ENCODE measurements at regions not wholly inside any gene's neighbourhood (a gene's known extent, or its start where the extent isn't known, plus 50 kb on each side); places are given as distances from the start of the nearest gene placed in this dataset.

- DNase-seq: no peak
Observed at GRCh38 chr3:23077126-23077525, 126.0 kb upstream of the UBE2E2 start.

DNA sequence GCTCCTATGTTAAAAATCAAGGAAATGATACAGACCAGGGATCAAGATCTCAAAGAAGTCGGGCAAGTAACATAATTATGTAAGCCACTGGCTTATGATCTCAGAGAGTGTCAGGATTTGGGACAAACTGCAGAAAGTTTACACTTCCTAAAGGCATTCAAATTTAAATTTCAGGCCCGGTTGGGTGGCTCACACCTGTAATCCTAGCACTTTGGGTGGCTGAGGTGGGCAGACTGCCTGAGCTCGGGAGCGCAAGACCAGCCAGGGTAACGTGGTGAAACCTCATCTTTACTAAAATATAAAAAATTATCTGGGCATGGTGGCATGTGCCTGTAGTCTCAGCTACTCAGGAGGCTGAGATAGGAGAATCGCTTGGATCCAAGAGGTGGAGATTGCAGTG is 124.4 kb upstream of the UBE2E2 start:
- no peak for DNase-seq

- no peak for DNase-seq
Observed at GRCh38 chr3:23079976-23080375, 123.2 kb upstream of the UBE2E2 start.

- DNase-seq: no peak
Observed at GRCh38 chr3:23083701-23084100, 119.4 kb upstream of the UBE2E2 start.

DNA sequence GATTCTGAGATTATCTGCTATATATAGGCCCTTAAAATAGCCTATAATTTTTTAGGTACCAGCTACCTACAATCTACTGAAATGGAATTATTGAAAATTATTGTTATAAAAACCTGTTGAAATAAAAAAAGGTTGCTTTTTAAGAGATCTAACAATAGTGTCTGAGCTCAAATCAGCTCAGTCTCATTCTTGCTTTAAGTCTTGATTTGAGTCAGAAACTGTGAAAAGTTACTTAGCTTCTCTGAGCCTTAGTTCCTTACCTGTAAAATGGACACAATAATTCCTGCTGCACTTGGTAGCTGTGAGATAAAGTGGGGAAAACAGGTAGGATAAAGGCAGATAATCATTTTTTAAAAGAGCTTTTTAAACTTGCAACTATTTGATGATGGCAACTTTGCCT is 118.8 kb upstream of the UBE2E2 start:
- DNase-seq: no peak

GRCh38 chr3:23085261-23085660 is 117.9 kb upstream of the UBE2E2 start:
- DNase-seq: no peak

GRCh38 chr3:23086331-23086730 is 116.8 kb upstream of the UBE2E2 start:
- no peak for DNase-seq

DNA sequence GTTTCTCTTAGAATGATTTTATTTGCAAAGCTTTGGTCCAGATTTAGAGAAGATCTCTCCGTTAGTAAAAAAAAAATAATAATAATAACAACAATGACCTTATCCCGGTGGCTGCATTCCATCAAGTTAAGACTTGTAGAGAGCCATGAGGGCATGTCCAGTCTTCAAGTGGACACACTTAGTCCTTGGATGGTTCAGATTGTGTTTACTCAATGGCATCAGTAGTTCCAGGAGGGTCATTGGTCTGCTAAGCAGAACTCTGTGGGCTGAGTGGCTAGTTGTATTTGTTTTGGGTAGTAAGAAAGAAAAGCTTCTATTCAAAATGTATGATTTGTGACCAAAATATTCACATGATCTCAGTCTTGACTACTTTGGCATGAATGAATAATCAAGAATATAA is 116.3 kb upstream of the UBE2E2 start:
- no peak for DNase-seq

- no peak for DNase-seq
Observed at GRCh38 chr3:23094412-23094811, 108.7 kb upstream of the UBE2E2 start.

- no peak for DNase-seq
Observed at GRCh38 chr3:23094890-23095462, 108.2 kb upstream of the UBE2E2 start.

DNA sequence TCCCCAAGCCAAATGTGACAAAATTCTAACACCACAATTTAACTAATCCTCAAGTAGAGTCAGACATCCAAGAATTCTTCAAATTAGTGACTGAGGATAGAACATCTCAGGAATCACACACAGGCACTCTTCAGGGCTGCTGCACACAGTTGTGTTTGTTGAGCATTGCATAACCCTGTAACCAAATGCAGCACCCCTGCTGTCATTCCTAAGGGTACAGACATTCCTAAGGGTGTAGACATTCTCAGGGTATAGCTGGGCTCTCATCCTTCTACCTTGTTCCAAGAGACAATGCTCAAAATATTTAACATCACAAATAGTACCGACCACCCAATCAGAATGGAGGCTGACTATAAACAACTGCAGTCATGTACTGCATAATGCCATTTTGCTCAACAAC is 107.1 kb upstream of the UBE2E2 start:
- no peak for DNase-seq

GRCh38 chr3:23099021-23099420 is 104.1 kb upstream of the UBE2E2 start:
- no peak for DNase-seq

GRCh38 chr3:23099677-23100076 is 103.5 kb upstream of the UBE2E2 start:
- no peak for DNase-seq

GRCh38 chr3:23100106-23100505 is 103.0 kb upstream of the UBE2E2 start:
- no peak for DNase-seq

DNA sequence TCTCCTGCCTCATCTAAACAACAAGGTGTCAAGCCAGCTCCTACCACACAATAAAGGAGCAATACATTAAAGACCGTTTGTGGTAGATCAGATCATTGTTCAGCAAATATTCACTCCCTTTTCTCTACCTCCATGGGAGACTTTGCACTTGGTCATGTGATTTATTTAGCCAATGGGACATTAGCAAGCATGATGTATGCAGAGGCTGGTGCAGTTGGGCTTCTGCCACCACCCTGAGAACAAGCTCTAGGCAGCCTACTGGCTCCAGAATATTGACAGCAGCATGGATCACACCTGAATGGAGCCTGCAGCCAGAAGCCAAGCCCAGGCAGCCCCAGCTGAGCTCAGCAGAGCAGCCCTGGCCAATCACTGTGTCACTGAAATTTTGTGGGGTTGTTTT is 99.4 kb upstream of the UBE2E2 start:
- DNase-seq: no peak

GRCh38 chr3:23105048-23105447 is 98.1 kb upstream of the UBE2E2 start:
- no peak for DNase-seq

- no peak for DNase-seq
Observed at GRCh38 chr3:23106666-23107065, 96.5 kb upstream of the UBE2E2 start.

DNA sequence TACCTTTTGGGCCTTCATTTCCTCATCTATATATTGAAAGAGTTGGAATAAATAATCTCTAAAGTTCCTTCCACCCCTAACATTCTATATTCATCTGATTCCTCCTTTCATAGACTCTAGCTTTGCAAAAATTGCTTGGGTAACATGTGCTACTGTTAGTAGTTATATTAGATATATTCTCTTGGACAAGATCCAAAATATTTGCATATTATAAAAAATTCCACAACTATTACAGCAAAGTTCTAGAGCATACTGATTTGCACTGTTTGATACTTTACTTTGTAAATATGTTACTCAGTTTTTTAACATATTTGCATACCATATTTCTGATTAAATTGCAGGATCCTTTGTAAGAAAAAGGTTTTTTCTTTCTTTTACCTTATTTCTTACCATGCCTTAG is 95.9 kb upstream of the UBE2E2 start:
- no peak for DNase-seq

GRCh38 chr3:23108451-23109057 is 94.6 kb upstream of the UBE2E2 start:
- no peak for DNase-seq

DNA sequence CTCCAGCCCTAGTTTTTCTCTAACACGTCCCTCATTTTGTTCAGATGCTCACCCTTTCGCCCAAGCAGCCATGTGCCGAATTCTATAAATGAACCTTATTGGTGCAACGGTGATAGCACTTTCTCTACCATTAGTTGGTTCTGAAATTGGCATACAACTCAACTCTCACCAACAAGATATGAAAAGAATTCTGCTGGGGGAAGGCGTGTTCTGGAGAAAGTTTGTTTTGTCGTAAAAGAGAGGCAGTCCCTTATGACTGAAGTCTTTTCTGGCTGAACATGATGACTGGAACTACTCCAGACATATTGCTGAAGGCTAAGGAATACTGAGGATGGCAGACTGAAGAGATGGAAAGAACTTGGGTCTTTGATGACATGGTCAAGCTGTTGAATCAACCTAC is 91.8 kb upstream of the UBE2E2 start:
- no peak for DNase-seq

GRCh38 chr3:23111797-23112196 is 91.3 kb upstream of the UBE2E2 start:
- no peak for DNase-seq

- DNase-seq: no peak
Observed at GRCh38 chr3:23112491-23112890, 90.6 kb upstream of the UBE2E2 start.

- DNase-seq: no peak
Observed at GRCh38 chr3:23113455-23114171, 89.5 kb upstream of the UBE2E2 start.

DNA sequence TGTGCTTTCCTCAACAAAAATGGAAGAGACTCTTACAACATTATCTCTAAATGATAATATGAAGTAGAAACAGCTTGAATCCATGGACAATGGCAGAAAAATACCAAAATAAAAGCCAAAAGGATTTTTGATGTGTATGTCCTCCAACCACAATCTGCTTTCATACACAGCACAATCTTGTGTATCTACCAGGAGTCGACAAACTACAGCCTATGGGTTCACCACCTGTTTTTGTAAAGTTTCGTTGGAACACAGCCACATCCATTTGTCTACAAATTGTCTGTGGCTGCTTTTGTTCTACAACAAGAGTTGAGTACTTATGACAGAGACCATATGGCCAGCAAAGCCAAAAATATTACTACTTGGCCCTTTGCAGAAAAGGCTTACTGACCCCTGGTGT is 88.7 kb upstream of the UBE2E2 start:
- DNase-seq: no peak

Measured in activated gamma-delta T cell (primary cell).